UCSD-AML1 (cell line): ENCODE measurements at regions not wholly inside any gene's neighbourhood (a gene's known extent, or its start where the extent isn't known, plus 50 kb on each side); places are given as distances from the start of the nearest gene placed in this dataset.
"Not testable (repeated sequence)": the region's sequence is repeated elsewhere in the genome, so short reads cannot be mapped to it uniquely, and the experiment has no call there.

Experiments used
- DNase-seq: peaks from one replicate; lab custom pipeline; 2025; ENCODE audit not compliant: unreplicated experiment; lab: John Stamatoyannopoulos, UW

GRCh38 chr18:59980188-59980637 lies 80.4 kb downstream of the PMAIP1 start:
- DNase-seq = no peak

DNA sequence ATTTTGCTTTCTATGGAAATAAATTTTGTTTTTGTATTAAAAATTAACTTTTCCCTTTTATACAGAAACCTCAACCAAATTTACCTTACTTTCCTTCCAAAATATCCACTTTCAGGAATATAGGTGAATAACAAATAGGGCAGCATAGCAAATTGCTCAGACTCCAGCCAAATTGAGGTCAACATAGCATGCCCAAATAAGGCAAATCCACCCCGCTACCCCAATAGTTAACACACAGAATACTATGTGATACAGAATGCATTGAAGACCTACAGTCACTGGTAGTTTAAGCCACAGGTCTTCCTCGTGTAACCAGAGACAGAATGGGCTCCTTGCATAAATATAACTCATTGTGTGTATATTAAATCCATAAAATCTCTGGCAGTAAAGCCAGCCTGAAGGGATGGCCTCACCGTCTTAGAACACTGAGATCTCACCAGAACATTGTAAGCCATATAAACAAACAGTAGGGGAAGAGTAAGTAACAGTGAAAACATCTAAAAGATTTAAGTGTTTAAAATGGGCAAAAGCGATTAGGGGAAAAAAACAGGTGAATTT lies 72.2 kb downstream of the PMAIP1 start:
- no peak for DNase-seq

DNA sequence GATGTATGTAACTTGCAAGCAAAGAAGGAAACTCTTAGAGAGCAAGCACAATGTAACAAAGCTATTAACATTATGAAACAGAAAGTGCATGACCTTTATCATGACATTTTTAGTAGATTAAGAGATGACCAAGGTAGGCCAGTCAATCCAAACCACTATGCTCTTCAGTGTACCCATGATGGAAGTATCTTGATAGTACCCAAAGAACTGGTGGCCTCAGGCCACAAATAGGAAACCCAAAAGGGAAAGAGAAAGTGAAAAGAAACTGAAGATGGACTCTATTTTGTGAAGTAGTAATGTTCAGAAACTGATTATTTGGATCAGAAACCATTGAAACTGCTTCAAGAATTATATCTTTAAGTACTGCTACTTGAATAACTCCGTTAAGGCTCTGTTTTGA lies 71.3 kb downstream of the PMAIP1 start:
- not testable (repeated sequence) for DNase-seq

GRCh38 chr18:59969477-59970028 lies 69.8 kb downstream of the PMAIP1 start:
- not testable (repeated sequence) for DNase-seq

DNA sequence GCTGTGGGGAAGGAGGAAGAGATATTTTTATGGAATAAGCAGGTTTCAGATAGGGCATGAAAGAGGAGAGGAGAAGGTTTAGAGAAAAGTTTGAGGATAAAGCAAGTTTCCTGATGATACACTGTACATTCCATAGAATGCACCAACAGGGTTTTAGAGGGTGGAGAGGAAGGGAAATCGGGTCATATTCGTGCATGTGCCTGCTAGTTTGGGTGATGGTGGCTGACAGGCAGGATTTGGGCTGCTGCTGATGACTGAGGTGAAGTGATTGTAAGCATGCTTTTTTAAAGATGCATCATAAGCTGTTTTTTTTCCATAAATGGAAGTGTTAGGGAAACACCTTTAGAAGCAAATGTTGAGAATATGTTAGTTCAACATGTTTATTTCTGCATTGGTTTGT lies 68.8 kb downstream of the PMAIP1 start:
- no peak for DNase-seq

- DNase-seq = no peak
Measured at GRCh38 chr18:59967878-59968277, 68.1 kb downstream of the PMAIP1 start.

GRCh38 chr18:59966913-59967312 lies 67.1 kb downstream of the PMAIP1 start:
- no peak for DNase-seq

DNA sequence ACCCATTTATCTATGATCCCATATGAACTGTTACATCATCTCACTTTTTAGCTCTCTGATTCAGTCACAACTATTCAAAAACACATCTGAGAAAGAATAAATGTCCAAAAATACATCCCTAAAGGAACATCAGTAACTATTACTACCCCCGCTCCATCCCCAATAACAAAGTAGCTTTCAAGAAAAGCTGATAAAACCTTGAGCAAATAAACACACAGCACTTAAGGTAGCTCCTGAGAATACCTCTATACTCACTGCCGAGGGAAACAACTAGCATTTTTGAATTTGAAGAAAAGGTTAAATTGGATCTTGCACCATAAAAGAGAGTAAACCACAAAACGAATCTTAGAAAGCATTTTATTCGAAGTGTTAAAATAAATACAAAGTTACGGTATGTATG lies 63.4 kb downstream of the PMAIP1 start:
- no peak for DNase-seq

- no peak for DNase-seq
Measured at GRCh38 chr18:59961070-59961469, 61.3 kb downstream of the PMAIP1 start.

DNA sequence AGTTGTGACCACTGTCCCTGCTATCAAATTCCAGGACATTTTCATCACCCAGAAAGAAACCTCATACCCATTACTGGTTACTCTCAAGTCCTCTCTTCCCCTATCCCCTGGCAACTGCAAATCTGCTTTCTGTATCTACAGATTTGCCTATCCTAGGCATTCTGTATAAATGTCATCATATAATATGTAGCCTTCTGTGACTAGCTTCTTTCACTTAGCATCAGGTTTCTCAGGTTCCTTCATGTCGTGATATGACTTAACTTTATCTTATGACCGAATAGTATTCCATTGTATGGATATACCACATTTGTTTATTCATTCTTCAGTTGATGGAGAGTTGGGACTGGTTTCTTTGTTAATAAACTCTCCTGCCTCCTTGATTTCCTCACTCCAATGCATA lies 60.5 kb downstream of the PMAIP1 start:
- no peak for DNase-seq

GRCh38 chr18:59959606-59960005 lies 59.8 kb downstream of the PMAIP1 start:
- DNase-seq = no peak

DNA sequence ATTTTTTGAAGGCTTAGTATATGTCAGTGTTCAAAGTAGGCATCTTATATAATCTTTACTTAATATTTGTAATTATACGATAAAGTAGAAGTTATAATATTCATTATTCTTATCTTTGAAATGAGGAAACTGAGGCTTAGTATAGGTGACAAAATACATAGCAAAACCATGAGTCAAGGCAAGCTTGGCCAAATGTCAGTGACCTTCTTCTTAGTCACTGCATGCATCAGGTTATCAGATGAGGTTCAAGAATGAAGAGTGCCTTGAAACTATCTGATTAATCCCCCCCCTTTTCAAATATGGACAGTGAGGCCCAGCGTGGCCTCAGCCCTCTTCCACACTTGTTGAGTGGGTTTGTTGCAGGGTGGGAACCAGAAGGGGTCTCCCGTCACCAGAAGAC lies 59.3 kb downstream of the PMAIP1 start:
- DNase-seq = no peak

- DNase-seq = no peak
Measured at GRCh38 chr18:59957957-59958356, 58.2 kb downstream of the PMAIP1 start.

GRCh38 chr18:59954755-59955156 lies 55.0 kb downstream of the PMAIP1 start:
- no peak for DNase-seq

- DNase-seq = no peak
Measured at GRCh38 chr18:59954241-59954640, 54.4 kb downstream of the PMAIP1 start.
